Activated naive CD8-positive, alpha-beta T cell treated with anti-CD3 and anti-CD28 coated beads, Interleukin-2, amount 50 U/mL, for 16 hours (primary cell): ENCODE measurements at regions not wholly inside any gene's neighbourhood (a gene's known extent, or its start where the extent isn't known, plus 50 kb on each side); places are given as distances from the start of the nearest gene placed in this dataset.

ENCODE experiments used
- DNase-seq: peaks from one replicate; pipeline ENCODE4 v3.0.0-alpha.2; 2020; ENCODE audit warnings: low read depth, low spot score

DNA sequence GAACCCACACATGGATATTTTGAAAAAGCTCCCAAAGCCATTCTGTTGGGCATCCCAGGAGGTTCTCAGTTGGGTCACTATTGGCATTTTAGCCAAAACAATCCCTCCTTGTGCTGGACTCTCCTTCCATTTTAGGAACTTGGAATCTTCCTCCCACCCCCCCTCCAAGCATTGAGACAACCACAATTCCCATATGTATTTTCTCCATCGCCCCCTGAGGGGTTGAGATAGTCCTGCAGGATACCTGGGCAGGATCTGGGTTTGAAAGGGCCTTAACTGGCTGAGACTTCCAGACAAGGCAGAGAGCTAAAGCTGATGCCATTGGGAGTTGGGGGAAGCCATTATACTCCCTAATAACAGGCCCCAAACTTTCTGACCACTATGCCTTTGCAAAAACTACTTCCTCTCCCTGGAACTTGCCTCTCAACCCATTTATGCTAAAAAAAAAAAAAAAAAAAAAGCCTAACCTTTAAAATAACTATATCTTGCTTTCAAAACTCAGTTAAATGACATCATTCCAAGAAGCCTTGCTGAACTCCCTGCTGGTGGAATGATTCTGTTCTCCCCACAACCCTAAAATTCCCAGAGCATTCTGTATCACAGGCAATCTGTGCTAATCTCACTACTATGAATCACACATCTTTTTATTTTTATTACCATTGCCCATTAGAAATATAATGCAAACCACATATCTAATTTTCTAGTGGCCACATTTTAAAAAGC, 77.5 kb upstream of the PDE1C start:
- DNase-seq = no peak

DNA sequence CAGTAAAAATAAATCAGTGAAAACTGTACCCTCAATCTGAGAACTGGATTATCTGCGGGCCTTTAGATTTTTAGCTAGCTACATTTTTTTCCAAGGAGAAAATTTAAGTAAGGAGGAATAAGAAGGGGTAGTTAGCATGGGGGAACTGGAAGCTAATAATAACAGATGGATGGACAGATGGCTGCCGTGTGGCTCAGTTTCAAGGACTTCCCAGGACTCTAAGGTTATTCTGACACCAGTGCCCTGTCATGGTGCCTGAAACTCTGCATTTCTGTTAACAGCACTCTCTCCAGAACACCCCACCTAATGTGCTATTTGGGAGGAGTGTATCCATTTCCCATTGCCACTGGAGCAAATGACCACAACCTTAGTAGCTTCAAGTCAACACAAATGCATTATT, 75.7 kb upstream of the PDE1C start:
- no peak for DNase-seq

DNA sequence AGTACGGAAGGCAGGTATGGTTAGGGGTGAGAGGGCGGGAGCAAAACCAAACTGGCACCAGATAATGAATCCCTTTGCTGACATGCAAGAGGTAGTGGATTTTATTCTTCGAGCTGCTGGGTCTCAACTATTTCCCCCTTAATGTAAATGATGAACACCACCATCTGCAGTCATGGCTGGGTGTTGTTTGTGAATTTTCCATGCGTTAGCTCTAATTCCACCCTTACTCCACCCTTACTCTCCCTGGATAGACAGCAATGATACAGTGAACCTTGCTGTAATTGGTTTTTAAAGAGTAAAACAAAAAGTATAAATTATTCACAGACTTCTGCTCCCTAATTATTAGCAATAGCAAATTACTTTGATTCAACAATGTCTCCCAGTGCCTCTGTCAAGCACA, 74.5 kb upstream of the PDE1C start:
- no peak for DNase-seq

DNA sequence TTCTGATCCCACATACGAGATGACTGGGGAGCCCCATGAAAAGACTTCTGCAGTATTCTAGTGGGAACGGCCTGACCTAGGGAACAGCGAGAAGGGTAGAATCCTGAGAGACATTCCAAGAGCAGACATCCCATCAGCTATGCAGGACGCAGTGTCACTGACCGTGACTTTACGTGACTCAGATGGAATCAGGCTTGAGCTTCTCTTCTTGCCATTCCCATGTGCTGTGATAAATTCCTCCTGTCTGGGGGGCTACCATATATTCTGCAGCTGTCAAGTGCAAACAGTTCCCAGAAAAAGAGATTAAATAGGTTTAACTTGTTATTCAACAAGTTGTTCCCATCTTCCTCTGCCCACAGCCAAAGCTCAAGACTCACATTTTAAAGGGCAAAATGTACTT, 73.1 kb upstream of the PDE1C start:
- no peak for DNase-seq

DNA sequence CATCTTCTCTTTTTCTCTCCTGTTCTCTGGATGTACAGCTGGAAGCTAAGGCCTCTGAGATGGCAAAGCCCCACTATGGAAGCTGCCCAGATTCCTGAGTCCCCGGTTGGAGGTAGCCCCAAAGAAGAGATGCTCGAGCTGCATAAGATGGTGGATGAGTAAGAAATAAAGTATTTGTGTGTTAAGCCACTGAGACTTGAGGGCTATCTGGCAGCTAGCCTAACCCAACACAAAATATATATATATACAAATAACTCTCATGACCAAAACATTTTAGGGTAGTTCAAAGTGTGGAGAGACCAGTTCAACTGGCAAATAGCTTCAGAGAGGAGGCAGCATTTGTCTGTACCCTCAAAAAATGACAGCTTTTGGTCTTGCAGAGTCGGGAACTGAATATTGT, 72.4 kb upstream of the PDE1C start:
- no peak for DNase-seq

DNA sequence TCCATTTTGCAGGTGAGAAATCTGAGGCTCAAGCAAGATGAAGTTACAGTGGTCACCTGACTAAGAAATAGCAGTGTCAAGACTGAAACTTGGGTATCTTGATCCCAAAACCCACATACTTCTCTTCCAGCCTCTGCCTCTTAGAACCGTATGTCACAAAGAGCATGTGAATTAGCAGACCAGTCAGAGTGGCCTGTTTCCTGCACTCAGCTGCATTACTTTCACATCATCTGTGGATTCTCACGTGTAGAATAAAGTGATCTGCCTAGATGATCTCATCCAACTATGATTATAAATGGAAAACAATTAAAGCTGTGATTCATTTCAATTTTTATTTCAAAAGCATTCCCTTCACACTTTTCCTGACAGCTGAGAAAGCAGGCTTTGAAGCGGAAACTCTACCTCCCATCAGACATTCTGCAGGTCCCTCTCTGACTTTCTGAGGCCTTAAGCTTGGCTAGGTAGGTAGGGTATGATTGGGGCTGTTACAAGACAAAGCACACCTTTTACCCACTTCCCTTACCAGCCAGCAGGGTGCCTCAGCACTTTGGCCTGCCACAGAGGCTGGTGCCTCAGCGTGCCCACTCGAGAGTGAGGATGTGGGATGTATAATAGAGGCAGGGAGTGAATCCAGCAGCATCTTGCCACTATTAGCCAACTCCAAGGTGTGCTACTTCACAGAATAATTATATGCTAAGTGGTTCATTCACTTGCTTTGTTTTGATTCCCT, 70.2 kb upstream of the PDE1C start:
- no peak for DNase-seq

DNA sequence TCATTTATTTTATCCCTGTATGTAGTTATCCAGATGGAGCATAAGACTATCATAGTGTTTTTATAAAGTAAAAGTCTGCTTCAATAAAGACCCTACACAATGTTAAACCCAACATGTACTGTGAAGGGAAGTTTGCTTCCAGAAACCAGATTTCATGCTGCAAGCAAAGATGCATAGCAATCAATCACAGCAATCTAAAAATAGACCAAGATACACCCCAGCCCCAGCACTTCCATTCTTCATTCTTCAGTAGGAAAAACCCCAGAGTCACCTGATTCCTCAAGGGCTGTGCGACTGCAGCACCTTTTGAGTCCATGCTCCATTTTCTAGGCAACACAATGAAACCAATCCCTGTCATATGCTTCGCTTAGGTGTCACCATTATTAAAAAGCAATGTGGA, 66.9 kb upstream of the PDE1C start:
- no peak for DNase-seq

DNA sequence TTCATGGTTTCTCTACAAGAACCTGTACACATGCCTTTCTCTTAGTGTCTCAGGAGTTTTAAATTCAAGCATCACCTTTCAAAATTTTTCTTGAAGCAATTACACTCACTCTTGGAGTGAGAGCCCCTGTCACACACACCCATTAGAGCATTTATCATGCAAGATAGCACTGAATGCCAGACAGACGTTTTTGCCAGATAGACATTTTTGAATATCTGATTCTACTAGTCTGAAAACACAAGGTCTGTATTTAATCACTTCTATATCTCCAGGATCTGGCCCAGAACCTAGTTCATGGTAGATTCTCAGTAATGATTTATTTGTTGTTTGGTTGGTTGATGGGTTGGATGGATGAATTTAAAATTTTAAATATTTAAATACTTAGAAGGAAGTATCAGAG, 60.9 kb upstream of the PDE1C start:
- no peak for DNase-seq

DNA sequence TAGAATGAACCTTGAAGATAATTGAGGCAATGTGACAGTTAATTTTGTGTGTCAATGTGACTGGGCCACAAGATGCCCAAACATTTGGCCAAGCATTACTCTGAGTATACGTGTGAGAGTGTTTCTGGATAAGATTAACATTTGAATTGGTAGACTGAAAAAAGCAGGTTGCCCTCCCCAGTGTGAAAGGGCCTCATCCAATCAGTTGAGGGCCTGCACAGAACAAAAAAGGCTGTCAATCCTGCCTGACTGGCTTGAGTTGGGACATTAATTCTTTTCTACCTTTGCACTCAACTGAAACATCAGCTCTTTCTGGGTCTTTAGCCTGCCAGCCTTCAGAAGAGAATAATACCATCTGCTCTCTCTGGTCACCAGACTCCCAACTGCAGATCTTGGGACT, 56.6 kb upstream of the PDE1C start:
- DNase-seq = no peak
